CMK (cell line): ENCODE measurements at regions not wholly inside any gene's neighbourhood (a gene's known extent, or its start where the extent isn't known, plus 50 kb on each side); places are given as distances from the start of the nearest gene placed in this dataset.

Source experiments
- DNase-seq: peaks from one replicate; pipeline ENCODE4 v3.0.0-alpha.2; 2010; ENCODE audit warnings: low read depth

DNA sequence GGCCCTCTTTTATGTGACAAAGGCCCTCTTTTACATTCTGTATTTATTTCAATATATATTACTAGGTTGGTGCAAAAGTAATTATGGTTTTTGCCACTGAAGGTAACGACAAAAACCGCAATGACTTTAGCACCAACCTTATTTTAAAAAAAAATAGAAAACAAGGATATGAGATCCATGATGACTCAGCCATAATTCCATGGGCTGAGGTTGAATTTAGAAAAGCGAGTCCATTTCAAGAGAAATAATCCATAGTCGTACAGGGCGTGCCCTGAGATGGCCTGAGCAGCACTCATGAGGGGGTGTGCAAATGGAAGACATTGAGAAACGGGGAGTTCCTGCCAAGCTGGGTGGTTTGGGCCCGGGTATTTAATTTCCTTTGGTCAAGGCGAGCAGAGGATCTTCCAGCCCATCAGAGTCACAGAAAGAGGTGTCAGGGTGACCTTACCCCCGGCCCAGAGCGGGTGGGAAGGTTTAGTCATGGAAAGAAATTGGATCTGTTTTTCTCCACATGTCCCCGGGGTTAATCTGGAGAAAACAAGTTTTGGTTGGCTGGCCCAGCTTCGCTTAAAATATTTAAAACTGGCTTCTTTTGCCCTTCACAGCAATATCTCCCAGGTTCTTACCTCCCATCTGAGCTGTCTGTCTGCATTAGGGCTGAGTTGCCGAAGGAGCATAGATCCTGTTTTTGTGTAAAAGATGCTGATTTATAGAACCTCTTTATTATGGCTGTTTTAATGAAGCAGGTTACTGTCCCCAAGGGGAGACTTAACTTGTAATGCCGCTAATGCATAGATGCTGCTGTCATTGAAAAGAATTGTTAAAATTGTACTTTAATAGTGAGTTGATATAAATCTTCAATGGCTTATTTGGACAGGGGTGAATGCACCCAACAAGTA is 255.6 kb downstream of the PREX1 start:
- DNase-seq = no peak

DNA sequence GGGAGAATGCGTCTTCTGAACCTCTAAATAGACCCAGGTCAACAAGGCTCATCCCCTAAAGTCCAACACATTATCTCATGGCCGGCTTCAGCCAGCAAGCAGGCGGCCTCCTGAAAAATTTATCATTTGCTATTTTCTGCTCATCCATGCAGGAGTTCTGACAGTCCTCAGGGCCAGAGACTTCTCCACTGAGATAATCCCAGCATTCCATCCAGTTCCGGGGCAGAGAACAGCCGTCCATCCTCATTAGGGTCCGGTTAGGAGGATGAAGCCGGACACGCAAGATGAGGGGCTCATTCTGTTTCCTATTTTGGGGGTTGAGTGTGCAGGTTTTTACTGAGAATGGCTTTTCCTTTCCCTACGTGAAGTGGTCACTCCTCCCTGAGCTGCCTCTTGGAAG is 258.1 kb downstream of the PREX1 start:
- DNase-seq = no peak

DNA sequence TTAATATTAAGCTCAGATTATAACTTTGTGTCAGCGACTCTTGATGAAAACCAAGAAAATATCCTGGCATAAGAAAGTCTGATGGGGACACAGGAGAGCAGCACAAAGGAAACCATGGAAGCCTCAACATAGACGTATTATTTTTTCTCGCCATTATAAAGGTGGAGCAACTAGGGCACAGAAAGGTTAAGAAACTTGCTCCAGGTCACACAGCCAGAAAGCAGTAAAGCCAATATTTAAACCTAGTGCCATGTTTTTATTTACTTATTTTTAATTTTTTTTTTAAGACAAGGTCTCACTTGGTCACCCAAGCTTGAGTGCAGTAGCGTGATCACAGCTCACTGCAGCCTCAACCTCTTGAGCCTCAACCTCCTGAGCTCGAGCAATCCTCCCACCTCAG is 259.3 kb downstream of the PREX1 start:
- DNase-seq = no peak

DNA sequence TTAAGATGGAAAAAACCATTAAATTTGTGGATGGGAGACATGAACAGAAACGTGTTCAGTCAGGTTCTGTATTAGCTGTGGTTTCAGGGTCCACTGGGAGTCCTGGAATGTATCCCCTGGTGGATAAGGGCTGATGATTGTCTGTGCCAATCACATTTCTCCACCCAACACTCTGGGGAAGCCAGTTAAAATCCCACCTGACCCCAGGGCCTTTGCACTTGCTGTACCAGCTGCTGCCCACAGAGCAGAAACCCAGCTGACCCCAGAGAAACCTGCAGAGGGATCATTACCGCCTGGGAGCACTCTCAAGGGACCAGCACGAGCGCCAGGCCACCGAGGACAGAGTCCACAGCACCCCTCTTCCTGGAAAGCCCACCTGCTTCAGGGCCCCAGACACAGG is 260.7 kb downstream of the PREX1 start:
- DNase-seq = no peak

DNA sequence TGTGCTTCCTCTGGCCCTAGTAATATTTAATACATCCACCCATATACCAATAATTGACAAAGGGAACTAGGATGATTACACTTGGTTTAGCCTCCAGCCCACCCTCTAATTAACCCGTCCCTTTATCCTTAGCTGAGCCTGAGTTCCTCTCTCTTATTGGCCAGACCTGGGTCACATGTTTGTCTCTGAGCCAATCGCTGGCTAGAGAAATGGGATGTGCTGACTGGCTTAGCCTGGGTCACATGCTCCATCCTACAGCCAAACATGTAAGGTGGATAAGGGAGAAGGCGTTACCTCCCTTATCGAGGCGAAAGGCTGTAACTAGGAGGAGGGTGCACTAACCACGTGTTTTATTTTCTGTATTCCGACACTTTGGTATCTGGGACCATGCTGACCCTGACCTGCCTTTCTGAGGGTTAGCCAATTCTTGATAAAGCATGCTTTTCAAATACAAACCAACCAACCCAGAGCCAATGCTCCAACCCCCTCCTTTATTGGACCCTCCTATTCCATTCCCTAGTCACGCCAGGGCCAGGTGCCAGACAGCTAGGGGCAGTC is 262.7 kb downstream of the PREX1 start:
- DNase-seq = no peak

DNA sequence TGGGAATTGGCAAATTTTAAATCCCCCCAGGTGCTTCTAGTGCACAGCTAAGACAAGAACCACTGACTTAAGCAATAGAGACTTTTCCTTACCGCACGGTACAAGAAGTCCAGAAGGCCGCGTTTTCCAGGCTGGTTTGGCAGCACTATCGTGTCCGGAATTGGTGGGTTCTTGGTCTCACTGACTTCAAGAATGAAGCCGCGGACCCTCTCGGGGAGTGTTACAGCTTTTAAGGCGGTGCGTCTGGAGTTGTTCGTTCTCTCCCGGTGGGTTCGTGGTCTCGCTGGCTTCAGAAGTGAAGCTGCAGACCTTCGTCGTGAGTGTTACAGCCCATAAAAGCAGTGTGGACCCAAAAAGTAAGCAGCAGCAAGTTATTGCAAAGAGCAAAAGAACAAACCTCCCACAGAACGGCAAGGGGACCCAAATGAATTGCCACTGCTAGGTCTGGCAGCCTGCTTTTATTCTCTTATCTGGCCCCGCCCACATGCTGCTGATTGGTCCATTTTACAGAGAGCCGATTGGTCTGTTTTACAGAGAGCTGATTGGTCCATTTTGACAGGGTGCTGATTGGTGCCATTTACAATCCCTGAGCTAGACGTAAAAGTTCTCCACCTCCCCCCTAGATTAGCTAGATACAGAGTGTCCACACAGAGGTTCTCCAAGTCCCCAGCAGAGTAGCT is 264.5 kb downstream of the PREX1 start:
- no peak for DNase-seq

DNA sequence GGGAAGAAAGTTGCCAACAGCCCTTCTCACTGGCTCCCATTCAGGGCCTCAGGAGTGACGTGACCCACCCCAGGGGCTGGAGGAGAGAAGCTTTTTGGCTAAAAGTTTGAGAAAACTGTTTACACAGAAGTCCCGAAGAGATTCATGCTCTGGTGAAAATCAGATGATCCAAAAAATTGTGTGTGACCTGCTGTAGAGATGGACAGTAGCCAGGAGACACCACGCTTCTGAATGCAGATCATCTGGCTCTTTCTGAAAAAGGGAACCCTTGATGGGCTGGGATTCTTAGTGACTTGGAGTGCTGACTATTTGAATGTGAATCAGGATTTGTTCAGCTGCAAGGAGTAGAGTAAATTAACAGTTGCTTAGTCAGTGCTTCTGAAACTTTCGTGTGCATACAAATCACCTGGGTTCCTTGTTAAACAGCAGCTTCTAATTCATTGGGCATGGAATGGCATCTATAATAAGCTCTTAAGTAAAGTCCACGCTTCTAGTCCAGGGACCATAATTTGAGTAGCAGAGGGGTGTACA is 265.1 kb downstream of the PREX1 start:
- no peak for DNase-seq

DNA sequence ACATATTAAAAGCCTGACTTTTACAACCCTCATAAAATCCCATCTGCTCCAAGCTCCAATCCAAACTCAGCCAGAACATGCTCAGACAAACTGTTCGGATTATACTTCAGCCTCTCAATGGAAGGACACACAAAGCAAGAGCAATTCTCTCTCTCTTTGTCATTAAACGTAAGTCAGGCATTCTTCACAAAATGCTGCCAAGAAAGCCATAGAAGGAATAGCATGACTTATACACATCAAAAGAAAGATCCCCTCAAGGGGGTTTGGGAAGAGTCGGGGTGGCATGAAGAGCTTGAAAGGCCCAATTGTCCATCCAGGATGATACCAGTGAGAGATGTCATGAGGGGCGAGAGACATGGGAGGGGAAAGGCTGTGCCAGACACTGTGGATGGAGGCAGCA is 268.9 kb downstream of the PREX1 start:
- no peak for DNase-seq

DNA sequence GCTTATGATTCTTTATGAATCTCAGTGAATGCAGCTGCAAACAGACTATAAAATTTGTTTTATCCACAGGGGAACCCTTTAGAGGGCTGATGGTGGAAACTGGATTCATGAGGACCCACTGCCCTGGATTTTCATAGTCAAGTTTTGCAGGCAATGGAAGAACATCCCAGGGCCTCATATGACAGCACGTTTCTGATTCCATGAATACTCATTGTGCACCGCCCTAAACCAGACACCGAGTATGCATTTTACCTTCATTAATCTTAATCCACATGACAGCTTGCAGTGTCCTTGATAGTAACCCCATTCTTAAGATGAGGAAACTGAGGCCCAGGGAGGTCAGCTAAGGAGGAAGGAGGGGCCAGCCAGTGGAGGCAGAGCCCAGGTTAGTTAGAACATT is 270.4 kb downstream of the PREX1 start:
- no peak for DNase-seq

DNA sequence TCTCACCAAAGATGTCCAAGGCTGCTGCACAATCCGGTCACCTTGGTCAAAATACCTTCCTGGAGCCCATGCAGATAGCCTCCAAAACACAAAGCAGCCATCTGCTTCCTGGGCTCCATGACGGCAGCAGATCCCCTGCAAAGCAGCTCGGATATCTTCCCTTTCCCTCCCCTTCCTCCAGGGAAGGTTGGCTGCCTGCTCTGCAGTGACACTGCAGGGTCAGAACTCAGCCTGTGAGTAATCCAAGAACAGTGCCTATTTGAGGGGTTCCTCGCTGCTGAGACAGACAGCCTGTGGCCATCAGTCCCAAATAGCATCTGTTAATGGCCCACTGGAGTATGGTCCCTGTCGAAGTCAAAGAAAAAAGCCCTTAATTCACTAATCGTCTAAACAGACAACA is 270.8 kb downstream of the PREX1 start:
- DNase-seq = no peak

DNA sequence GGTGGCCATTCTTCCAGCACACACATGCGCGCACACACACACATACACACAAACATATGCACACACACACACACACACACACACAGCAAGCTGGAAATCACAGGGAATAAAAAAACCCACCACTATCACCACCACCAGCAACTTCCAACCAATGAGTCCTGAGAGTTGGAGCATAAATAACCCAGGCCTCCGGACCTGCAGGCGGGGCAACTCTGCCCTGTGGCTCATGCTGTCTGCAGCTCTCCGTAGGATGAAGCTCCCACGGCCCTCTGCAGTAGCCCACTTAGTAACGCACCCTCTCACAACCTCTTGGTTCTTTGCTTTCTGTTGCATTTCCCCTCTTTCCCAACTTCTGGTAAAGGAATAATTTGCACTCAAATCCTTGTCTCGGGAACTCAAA is 275.2 kb downstream of the PREX1 start:
- no peak for DNase-seq

DNA sequence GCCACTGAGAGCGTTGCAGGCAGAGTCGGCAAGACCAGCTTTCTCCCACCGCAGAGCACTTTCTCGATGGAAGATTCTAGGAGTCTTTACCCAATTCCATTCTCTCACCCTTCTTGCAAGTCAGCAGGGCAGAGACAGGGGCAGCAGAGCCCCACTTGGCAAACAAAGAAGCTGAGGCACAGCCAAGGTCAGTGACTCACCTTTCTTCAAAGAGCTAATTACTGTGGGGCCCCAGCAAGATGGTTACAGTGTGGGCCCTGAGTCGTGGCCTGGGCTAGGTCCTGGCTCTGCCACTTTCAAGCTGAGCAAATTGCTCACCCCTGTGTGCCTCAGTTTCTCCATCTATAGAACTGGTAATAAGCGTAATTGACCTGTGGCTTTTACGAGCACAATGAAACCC is 277.0 kb downstream of the PREX1 start:
- DNase-seq = no peak

DNA sequence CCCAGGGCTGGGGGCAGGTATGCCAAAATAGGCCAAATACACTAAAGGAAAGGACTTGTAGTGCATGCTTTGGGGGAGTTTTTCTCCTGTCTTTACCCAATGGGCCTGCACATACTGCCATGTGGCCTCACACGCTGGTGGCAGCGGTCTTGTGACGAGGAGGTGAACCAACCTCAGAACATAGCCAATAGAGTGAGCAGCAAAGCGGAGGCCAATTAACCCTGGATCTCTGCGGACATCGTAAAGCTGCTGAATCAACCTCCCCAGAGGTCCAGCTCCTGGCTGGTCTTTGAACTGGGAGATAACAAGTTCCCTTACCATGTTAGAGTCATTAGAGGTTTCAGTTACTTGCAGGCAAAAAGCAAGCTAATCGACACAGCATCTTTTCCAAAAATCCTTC is 280.1 kb downstream of the PREX1 start:
- DNase-seq = no peak

DNA sequence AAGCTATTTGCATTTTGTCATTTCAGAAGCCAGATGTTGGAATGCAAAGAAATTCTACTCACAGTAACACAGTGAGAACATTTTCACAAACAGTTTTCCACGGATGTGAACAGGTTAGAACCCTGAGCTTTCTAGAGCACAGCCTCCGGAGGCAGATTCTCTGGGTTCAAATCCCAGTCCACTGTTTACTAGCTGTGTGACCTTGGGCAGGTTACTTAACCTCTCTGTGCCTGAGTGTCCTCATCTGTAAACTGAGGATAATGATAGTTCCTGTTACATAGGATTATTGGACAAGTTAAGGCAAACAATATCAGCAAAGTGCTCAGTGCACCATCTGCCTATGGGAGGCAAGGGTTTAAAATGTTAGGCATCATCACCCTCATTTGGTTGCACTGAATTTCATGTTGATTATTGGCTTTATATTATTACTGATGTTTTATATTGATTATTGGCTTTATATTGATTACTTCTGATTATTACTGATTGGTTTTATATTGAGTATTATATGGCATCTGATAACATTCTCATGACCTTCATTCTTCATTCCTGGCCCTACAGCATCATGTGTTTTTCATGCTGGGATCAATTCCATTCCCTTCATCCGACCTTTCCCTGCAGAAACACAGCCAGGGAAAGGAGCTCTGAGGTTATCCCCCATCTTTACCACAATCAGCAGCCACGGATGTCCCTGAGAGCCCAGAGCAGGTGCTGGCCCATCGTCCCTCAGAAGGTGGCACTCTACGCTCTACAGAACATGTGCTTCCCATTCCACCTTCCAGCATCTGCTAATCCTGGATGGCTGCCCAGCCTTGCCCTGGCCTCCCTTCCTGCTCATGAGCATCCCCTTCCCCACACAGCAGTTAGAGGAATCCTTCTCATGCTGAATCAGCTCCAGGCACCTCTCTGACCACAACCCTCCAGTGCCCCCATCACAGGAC is 283.1 kb downstream of the PREX1 start:
- no peak for DNase-seq

DNA sequence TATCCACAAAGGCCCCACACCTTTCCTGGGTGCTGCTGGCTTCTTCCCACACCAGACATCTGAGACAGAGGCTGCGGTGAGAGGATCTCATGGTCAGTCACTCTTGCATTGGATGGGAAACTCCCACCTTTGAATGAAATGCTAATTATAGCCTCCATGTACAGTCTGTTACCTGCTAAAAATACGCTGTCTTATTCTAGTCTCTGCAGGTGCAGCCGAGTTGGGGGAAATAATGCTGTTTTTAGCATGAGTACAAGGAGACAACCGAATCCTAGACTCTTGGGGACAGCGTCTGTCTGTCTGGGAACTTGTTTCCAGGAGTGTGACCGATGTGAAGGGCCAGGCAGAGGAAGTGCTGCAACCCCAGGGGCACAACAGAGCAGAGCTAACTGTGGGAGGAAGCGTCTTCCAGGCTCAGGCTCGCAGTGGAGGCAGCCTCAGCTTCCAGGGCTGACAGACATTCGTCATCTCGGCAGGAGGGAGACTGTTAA is 286.2 kb downstream of the PREX1 start:
- DNase-seq = no peak

DNA sequence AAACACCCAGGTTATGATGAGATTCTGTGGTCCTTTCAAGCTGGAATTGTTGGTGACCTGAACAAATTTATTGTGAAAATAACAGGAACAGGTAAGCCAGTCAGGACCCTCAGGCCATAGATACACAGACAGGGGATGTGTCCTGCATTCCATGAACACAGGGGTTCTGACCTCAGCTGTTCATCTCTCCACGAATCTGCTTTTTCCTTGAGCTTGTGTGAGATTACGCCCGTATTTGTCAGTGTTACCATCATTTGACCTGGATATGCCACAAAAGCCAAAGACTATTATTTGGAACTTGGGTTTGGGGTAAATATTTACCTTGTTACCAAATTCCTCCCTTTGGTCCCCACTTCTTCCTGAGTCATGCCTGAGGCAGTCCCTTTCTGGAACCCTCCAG is 288.9 kb downstream of the PREX1 start:
- no peak for DNase-seq

DNA sequence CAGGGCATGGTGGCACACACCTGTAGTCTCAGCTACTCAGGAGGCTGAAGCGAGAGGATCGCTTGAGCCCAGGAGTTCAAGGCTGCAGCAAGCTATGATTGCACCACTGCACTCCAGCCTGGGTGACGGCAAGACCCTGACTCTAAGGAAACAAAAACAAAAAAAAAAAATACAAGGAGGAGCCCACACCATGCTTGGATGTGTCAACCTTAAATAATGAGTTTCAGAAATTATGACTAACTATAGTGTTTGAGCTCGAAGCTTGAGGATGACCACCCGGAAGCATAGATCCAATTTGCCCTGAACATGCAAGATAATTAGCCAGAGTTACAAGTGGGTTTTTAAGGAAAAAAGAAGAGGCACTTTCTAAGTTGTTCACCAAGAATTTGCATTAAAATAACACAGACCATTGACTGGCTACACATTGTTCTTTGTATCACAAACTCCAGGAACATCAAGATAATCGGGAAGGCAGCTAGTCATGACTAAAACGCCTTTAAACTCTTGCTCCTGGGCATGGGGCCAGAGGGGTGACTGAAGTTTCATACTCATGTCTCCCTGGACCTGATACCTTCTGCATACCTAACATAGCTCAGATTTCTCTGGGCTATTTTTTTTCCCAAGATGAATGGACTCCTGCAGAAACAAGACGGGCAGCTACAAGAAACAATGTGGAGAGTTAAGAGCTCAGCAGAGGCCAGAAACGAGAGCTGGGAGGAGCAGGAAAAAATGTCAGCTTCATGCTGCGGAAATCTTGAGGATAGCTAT is 289.6 kb downstream of the PREX1 start:
- DNase-seq = no peak

DNA sequence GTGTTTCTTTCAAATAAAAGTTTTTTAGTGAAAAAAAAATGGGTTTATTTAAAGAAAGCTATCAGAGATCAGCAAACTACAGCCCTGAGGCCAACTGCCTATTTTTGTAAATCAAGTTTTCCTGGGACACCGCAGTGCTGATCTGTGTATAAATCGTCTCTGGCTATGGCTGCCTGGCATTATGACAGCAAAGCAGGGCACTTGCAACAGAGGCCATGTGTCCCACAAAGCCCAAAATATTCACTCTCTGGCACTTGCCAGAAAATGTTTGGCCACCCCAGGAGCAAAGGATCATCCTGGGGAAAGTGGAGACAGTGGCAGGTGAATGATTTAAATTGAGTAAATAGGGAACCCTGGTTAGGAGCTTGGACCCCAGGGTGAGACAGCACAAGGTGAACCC is 291.6 kb downstream of the PREX1 start:
- DNase-seq = no peak

DNA sequence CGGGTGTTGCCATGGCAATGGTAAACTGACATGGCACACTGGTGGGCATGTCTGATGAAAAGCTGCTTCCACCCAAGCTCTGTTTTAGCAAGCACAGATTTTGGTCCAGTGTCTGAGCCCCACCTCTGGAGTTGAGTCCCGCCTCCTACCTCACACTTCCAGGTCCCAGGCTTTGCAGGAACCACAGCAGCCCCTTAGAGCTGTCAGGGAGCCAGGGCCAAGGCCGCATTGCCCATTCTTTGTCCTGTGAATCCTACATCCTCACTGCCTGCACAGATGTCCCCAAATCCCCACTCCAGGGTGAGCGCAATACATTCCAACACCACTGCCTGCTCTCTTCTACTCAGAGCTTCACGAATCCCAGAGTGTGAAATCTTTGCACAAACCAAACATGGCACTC is 292.2 kb downstream of the PREX1 start:
- no peak for DNase-seq

DNA sequence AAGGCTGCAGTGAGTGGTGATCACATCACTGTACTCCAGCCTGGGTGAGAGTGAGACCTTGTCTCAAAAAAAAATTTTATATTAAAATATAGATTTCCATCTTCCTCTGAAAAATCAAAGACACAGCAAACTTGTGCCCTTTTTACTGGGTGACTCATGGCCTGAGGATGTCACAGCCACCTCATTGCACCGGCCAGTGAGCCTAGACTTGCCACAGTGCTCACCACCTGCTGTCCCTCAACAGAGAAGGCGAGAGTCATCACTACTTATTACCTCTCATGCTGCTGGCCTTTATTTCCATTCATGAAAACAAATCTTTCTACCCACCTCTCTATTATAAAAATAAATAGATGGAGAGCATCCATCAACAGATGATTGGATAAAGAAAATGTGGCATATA is 295.8 kb downstream of the PREX1 start:
- no peak for DNase-seq

DNA sequence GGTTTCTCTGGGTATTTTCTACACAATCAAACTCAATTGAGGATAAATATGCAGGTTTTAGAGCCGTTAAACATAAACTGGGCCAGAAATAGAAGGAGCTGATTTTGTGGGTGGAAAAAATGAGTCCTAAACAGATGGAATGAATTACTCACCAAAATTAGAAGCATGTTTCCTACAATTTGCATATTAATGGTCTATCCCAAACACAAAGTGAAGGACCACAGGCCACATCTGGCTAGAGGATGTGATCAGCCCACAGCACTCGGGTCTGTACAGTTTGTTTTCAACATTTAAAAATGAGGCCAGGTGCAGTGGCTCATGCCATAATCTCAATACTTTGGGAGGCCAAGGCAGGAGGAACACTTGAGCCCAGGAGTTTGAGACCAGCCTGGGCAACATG is 296.3 kb downstream of the PREX1 start:
- DNase-seq = no peak
